ENCODE measurements at regions not wholly inside any gene's neighbourhood (a gene's known extent, or its start where the extent isn't known, plus 50 kb on each side); places are given as distances from the start of the nearest gene placed in this dataset.

DNA sequence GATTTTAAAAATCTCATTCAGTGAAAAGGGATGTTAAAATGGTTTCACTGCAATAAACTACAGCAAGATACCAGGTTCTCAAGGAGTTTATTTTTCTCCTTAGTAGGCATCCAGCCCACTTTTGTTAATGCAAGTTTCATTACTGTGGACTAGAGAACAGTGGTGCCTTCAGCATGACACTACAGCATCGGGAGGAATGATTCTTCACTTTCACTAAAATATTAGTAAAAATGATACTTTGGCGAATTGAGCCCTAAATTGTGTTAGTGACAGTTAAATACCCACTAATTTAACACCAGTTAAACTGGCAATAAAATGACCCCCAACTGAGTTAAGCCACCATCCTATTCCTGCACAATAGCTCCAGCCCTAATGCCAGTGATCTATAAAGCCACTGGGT, 152.2 kb upstream of the MPDZ start:
- Histone ChIP-seq H3K79me2 (ENCODE audit: control insufficient read depth, insufficient read depth, low read length, poor library complexity) (no peaks in the 10 kb centered on the region), H3K9ac (ENCODE audit: low read length) (no peak overlapping the region), H3K27me3 (ENCODE audit: insufficient read depth, low read length) (no peaks in the 10 kb centered on the region), H3K79me1 (ENCODE audit: low read length) (no peaks in the 10 kb centered on the region), H4K91ac (ENCODE audit: low read depth, low read length) (no peak overlapping the region), H2BK120ac (ENCODE audit: insufficient read depth, low read length, poor library complexity) (no peak overlapping the region), H3K14ac (ENCODE audit: low read length) (no peak overlapping the region), H3K27ac (ENCODE audit: low read depth, low read length) (no peak overlapping the region), H2BK12ac (ENCODE audit: low read length) (no peak overlapping the region), H3K4me3 (ENCODE audit: low read depth, low read length) (no peak overlapping the region), H3K36me3 (ENCODE audit: control insufficient read depth in 1 of 2, insufficient read depth in 2 of 2, low read length in 2 of 2) (no peaks in the 10 kb centered on the region), H3K23ac (ENCODE audit: low read length) (no peak overlapping the region), H2BK5ac (ENCODE audit: low read depth, low read length, poor library complexity) (no peak overlapping the region), H4K12ac (ENCODE audit: low read depth, low read length) (no peak overlapping the region), H3K4me2 (ENCODE audit: low read length) (no peak overlapping the region), H2AFZ (ENCODE audit: insufficient read depth, low read length, poor library complexity) (no peak overlapping the region), H2AK5ac (ENCODE audit: low read length) (no peak overlapping the region), H4K8ac (ENCODE audit: low read depth, low read length) (no peak overlapping the region), H3K9me3 (ENCODE audit: insufficient read depth, low read depth, low read length) (no peaks in the 10 kb centered on the region), H3K4ac (ENCODE audit: low read depth, low read length) (no peak overlapping the region), H3K4me1 (ENCODE audit: control insufficient read depth in 1 of 2, insufficient read depth in 2 of 2, low read length in 2 of 2) (no peaks in the 10 kb centered on the region), H3K18ac (ENCODE audit: low read length) (no peak overlapping the region)
- no CpG with 5 or more reads among the region's 2 CpGs for WGBS (ENCODE audit: extremely low coverage, insufficient coverage, insufficient read length)
- DNase-seq: no peak

DNA sequence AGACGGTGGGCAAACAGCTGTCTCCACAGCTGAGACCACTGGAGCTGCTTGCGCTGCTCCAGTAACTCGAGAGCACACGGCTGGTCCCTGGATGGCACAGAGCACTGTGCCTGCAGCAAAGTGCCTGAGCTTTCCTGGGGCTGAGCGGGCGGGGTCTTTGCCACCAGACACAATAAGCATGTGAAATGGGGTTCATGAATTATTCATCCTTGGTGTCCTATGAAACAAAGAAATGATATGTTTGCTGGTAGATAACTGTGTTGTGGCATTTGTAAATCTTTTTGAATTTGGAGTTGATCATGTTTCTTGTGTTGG, 151.7 kb upstream of the MPDZ start:
- Histone ChIP-seq H3K9me3 (ENCODE audit: insufficient read depth, low read depth, low read length) (no peaks in the 10 kb centered on the region), H2BK120ac (ENCODE audit: insufficient read depth, low read length, poor library complexity) (no peak overlapping the region), H3K36me3 (ENCODE audit: control insufficient read depth in 1 of 2, insufficient read depth in 2 of 2, low read length in 2 of 2) (no peaks in the 10 kb centered on the region), H3K18ac (ENCODE audit: low read length) (no peak overlapping the region), H3K79me1 (ENCODE audit: low read length) (no peaks in the 10 kb centered on the region), H4K8ac (ENCODE audit: low read depth, low read length) (no peak overlapping the region), H2AFZ (ENCODE audit: insufficient read depth, low read length, poor library complexity) (no peak overlapping the region), H3K23ac (ENCODE audit: low read length) (no peak overlapping the region), H3K9ac (ENCODE audit: low read length) (no peak overlapping the region), H4K91ac (ENCODE audit: low read depth, low read length) (no peak overlapping the region), H3K4me2 (ENCODE audit: low read length) (no peak overlapping the region), H3K14ac (ENCODE audit: low read length) (no peak overlapping the region), H3K4me3 (ENCODE audit: low read depth, low read length) (no peak overlapping the region), H4K12ac (ENCODE audit: low read depth, low read length) (no peak overlapping the region), H3K4ac (ENCODE audit: low read depth, low read length) (no peak overlapping the region), H3K27ac (ENCODE audit: low read depth, low read length) (no peak overlapping the region), H2AK5ac (ENCODE audit: low read length) (no peak overlapping the region), H3K27me3 (ENCODE audit: insufficient read depth, low read length) (no peaks in the 10 kb centered on the region), H2BK12ac (ENCODE audit: low read length) (no peak overlapping the region), H3K79me2 (ENCODE audit: control insufficient read depth, insufficient read depth, low read length, poor library complexity) (no peaks in the 10 kb centered on the region), H2BK5ac (ENCODE audit: low read depth, low read length, poor library complexity) (no peak overlapping the region), H3K4me1 (ENCODE audit: control insufficient read depth in 1 of 2, insufficient read depth in 2 of 2, low read length in 2 of 2) (no peaks in the 10 kb centered on the region)
- DNase-seq: no peak
- WGBS (ENCODE audit: extremely low coverage, insufficient coverage, insufficient read length): no CpG with 5 or more reads among the region's 6 CpGs

DNA sequence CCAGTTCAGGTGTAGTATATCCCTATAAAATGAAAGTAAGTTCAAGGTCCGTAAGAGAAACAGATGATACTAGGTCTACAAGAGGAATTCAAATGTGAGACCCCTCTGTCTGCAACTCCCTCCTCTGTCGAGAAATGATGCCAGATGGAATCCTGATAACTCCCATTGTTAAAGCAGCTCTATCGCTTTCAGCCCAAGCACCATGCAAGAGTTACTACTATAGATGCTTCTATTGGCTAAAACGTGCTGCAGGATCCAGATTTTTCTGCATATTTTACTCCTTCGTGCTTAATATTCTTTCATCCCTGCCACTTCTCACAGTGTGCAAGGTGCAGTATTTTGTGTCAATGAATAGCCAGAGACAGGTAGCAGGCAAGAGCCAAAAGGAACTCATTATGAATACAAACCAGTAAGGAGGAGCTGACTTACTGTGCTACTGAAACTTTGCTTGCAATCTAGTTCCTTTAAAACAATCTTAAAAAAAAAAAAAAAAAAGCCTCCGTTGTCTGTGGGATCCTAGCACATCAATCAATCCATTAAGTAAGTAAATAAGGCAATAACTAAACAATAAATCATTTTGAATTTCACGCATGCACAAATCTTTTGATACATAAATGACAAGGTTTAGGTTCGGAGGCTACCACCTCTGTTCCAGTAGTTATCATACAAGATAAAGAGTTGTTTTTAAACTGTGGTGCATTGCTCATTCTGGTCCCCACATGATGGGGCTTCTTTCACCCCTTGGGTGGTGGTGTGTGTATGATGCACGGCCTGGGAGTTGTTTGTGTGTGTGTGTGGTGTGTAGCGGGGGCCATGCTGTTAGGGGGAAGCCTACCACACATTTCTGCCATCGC, 151.1 kb upstream of the MPDZ start:
- no peaks in the 10 kb centered on the region for H3K79me2 ChIP-seq (ENCODE audit: control insufficient read depth, insufficient read depth, low read length, poor library complexity)
- H2BK120ac ChIP-seq (ENCODE audit: insufficient read depth, low read length, poor library complexity): no peak overlapping the region
- no peak overlapping the region for H2AK5ac ChIP-seq (ENCODE audit: low read length)
- no peak overlapping the region for H3K23ac ChIP-seq (ENCODE audit: low read length)
- no peak for DNase-seq
- H3K4ac ChIP-seq (ENCODE audit: low read depth, low read length): no peak overlapping the region
- H4K12ac ChIP-seq (ENCODE audit: low read depth, low read length): no peak overlapping the region
- no peak overlapping the region for H2BK5ac ChIP-seq (ENCODE audit: low read depth, low read length, poor library complexity)
- no peak overlapping the region for H3K4me2 ChIP-seq (ENCODE audit: low read length)
- no peaks in the 10 kb centered on the region for H3K27me3 ChIP-seq (ENCODE audit: insufficient read depth, low read length)
- H4K91ac ChIP-seq (ENCODE audit: low read depth, low read length): no peak overlapping the region
- H3K36me3 ChIP-seq (ENCODE audit: control insufficient read depth in 1 of 2, insufficient read depth in 2 of 2, low read length in 2 of 2): no peaks in the 10 kb centered on the region
- H3K9me3 ChIP-seq (ENCODE audit: insufficient read depth, low read depth, low read length): no peaks in the 10 kb centered on the region
- no peak overlapping the region for H3K27ac ChIP-seq (ENCODE audit: low read depth, low read length)
- no CpG with 5 or more reads among the region's 11 CpGs for WGBS (ENCODE audit: extremely low coverage, insufficient coverage, insufficient read length)
- no peak overlapping the region for H4K8ac ChIP-seq (ENCODE audit: low read depth, low read length)
- H3K4me3 ChIP-seq (ENCODE audit: low read depth, low read length): no peak overlapping the region
- no peak overlapping the region for H3K18ac ChIP-seq (ENCODE audit: low read length)
- no peak overlapping the region for H3K9ac ChIP-seq (ENCODE audit: low read length)
- H3K4me1 ChIP-seq (ENCODE audit: control insufficient read depth in 1 of 2, insufficient read depth in 2 of 2, low read length in 2 of 2): no peaks in the 10 kb centered on the region
- H3K14ac ChIP-seq (ENCODE audit: low read length): no peak overlapping the region
- H3K79me1 ChIP-seq (ENCODE audit: low read length): no peaks in the 10 kb centered on the region
- H2BK12ac ChIP-seq (ENCODE audit: low read length): no peak overlapping the region
- H2AFZ ChIP-seq (ENCODE audit: insufficient read depth, low read length, poor library complexity): no peak overlapping the region

DNA sequence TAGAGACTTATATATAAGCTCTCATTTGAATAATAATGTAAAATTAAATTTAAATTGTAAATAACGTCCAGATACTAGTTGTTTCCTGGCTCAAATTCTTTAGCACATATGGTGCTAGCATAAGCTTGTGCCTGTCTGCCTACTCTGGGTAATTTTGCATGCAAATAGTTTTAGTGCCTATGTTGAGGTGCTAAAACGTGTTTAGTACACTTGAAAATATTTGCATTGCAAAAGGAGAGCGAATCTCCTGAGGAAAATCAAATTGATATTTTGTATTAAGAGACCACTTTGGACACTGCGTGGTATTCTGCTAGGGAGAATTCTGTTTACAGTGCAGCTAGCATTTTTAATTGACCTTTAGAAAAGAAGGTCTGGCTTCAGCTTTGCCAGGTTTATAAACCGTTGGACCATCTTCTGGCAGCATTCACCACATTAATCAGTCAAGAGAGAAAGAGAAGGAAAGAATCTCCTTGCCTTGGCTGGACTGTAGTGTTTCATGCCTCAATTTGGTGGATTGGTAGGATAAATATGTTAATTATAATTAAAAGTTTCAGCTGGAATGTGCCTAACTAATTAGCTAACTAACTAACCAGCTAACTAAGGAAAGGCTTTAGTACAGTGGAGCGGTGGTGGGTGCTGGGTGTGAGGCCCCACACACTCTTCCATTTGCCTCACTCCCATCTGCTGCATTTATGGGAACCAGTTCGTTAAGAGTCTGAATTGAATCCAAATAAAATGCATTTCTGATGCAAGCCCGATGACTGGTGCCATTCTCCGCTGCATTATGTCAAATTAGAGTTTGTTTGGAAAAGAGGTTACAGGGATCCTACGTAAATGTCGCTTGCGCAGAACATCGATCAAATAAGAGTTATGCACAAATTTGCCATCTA, 150.1 kb upstream of the MPDZ start:
- Histone ChIP-seq H3K23ac (ENCODE audit: low read length) (no peak overlapping the region), H3K36me3 (ENCODE audit: control insufficient read depth in 1 of 2, insufficient read depth in 2 of 2, low read length in 2 of 2) (no peaks in the 10 kb centered on the region), H2AK5ac (ENCODE audit: low read length) (no peak overlapping the region), H4K91ac (ENCODE audit: low read depth, low read length) (no peak overlapping the region), H2BK12ac (ENCODE audit: low read length) (no peak overlapping the region), H3K4me2 (ENCODE audit: low read length) (no peak overlapping the region), H3K27ac (ENCODE audit: low read depth, low read length) (no peak overlapping the region), H3K27me3 (ENCODE audit: insufficient read depth, low read length) (no peaks in the 10 kb centered on the region), H3K14ac (ENCODE audit: low read length) (no peak overlapping the region), H3K79me2 (ENCODE audit: control insufficient read depth, insufficient read depth, low read length, poor library complexity) (no peaks in the 10 kb centered on the region), H3K79me1 (ENCODE audit: low read length) (no peaks in the 10 kb centered on the region), H3K9ac (ENCODE audit: low read length) (no peak overlapping the region), H3K18ac (ENCODE audit: low read length) (no peak overlapping the region), H2BK5ac (ENCODE audit: low read depth, low read length, poor library complexity) (no peak overlapping the region), H3K4me1 (ENCODE audit: control insufficient read depth in 1 of 2, insufficient read depth in 2 of 2, low read length in 2 of 2) (no peaks in the 10 kb centered on the region), H4K12ac (ENCODE audit: low read depth, low read length) (no peak overlapping the region), H3K9me3 (ENCODE audit: insufficient read depth, low read depth, low read length) (no peaks in the 10 kb centered on the region), H2AFZ (ENCODE audit: insufficient read depth, low read length, poor library complexity) (no peak overlapping the region), H2BK120ac (ENCODE audit: insufficient read depth, low read length, poor library complexity) (no peak overlapping the region), H3K4me3 (ENCODE audit: low read depth, low read length) (no peak overlapping the region), H3K4ac (ENCODE audit: low read depth, low read length) (no peak overlapping the region), H4K8ac (ENCODE audit: low read depth, low read length) (no peak overlapping the region)
- no peak for DNase-seq
- WGBS (ENCODE audit: extremely low coverage, insufficient coverage, insufficient read length): no CpG with 5 or more reads among the region's 13 CpGs
